HL-60 (cell line): ENCODE measurements at regions not wholly inside any gene's neighbourhood (a gene's known extent, or its start where the extent isn't known, plus 50 kb on each side); places are given as distances from the start of the nearest gene placed in this dataset.
"Not testable (repeated sequence)": the region's sequence is repeated elsewhere in the genome, so short reads cannot be mapped to it uniquely, and the experiment has no call there.

Experiments
- DNase-seq, 2 experiments: peaks; one replicate each; pipeline ENCODE4 v3.0.0-alpha.2; 2010 to 2020; ENCODE audit warnings: low read depth in 1 of 2, low spot score in 1 of 2
- H3K27ac ChIP-seq: fragments of 250-450 bp; sonication (Bioruptor Pico); replicated peaks from 2 replicates; pipeline ENCODE4 v1.5.1; 2020; ENCODE audit warnings: mild to moderate bottlenecking, moderate library complexity
- H3K27me3 ChIP-seq: fragments of 250-450 bp; sonication (Bioruptor Pico); 2 replicates; pipeline ENCODE4 v1.5.1; 2021; ENCODE audit warnings: mild to moderate bottlenecking, moderate library complexity; ENCODE audit not compliant: insufficient read depth, poor library complexity, severe bottlenecking
- H3K4me3 ChIP-seq: replicated peaks from 2 replicates; pipeline ENCODE4 v1.5.1; 2011; ENCODE audit warnings: mild to moderate bottlenecking, control low read depth, low read length; ENCODE audit not compliant: insufficient read depth
- CTCF ChIP-seq: IDR thresholded peaks from one replicate; pipeline ENCODE4 v1.5.1; 2011; ENCODE audit warnings: low read length, control low read depth, inconsistent platforms; ENCODE audit not compliant: insufficient read depth
- POLR2AphosphoS5 ChIP-seq: IDR thresholded peaks from 2 replicates; pipeline ENCODE4 v1.6.1; 2012; ENCODE audit warnings: low read depth
- REST ChIP-seq: IDR thresholded peaks from 2 replicates; pipeline ENCODE4 v1.6.1; 2012; ENCODE audit warnings: low read depth; ENCODE audit not compliant: insufficient replicate concordance

- no peaks in the 10 kb centered on the region for H3K27me3 ChIP-seq
- H3K27ac ChIP-seq = no peak overlapping the region
- no peak overlapping the region for H3K4me3 ChIP-seq
- TF ChIP-seq CTCF = no peak
- no peak for TF ChIP-seq POLR2AphosphoS5
- TF ChIP-seq REST = no peak
- DNase-seq = no peak
Observed at GRCh38 chr17:62300697-62301096, 79.7 kb upstream of the EFCAB3 start.

- H3K27me3 ChIP-seq, DNase-seq, H3K4me3 ChIP-seq, H3K27ac ChIP-seq: not testable (repeated sequence)
Observed at GRCh38 chr17:62275290-62275689, 105.1 kb upstream of the EFCAB3 start.

DNA sequence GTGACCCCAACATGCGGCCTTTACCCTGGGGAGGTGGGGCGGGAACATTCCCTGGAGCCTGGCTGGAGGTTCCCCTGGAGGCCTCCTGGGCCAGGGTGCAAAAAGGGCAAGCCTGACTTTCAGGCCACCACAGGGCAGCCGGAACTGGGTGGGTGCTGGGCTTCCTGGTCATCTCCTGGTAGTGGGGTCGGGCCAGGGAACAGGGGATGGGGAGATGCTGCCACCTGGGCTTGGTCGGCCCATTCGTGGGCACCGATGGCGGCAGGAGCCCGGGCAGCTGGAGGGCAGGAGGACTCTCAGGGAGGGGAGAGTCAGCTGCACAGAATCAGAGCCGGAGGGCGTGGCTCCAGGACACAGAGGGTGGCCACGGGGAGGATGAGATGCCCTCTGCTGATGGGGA, 112.0 kb upstream of the EFCAB3 start:
- H3K4me3 ChIP-seq, H3K27me3 ChIP-seq, H3K27ac ChIP-seq, DNase-seq: not testable (repeated sequence)

DNA sequence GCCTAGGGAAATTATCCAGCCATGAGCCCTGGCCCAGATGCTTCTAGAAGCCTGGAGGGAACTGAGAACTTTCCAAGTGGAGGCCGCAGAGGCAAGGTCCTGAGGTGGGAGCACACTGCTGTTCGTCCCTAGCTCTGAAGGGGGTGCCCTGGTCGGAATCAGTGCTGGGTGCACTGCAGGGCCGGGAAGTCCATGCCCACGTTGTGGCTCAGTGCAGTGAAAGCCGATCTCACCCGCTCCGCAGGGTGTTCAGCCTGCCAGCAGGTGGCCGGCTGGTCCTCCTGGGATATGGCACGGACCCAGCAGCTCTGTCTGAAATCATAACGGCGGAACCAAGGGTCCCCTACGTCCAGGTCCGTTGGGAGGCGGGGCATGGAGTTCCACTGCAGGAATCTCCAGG, 115.4 kb upstream of the EFCAB3 start:
- DNase-seq, H3K27ac ChIP-seq, H3K4me3 ChIP-seq, H3K27me3 ChIP-seq: not testable (repeated sequence)

DNA sequence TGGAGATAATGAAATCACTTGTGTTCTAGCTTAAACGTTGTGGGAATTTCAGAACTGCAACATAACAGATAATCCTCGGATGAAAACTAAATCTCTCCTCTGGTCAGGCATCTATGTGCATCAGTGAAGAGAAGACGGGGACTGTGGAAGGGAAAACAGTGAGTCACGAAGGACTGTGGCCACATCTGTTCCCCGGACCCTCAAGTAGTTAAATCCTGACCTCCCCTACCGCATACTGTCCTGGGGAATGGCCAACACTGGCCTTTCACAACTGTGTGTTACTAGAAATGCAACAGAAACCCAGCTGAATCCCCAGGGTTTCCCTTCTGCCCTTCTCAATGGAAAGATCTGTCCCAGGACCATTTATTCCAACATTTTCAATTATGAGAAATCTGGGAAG, 124.6 kb upstream of the EFCAB3 start:
- not testable (repeated sequence) for H3K4me3 ChIP-seq, DNase-seq, H3K27ac ChIP-seq, H3K27me3 ChIP-seq

DNA sequence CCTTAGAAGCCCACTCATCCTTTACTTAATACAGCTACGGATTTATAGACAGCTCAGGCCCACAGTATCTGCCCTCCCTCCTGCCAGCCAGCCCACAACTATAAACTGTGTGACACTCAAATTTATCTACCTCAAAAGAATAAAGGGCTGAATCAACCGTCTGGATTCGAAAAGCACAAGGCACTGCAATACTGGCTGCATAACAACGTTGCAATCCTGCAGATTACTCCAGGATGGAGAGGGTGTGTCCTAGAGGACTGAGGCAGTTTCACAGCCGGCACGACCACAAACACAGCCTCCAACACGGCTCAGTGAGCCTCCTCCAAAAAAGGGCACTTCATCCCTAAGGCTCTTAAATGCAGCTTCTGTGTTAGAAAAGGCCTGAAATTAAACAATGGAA, 138.3 kb upstream of the EFCAB3 start:
- DNase-seq, H3K27ac ChIP-seq, H3K4me3 ChIP-seq, H3K27me3 ChIP-seq: not testable (repeated sequence)

DNA sequence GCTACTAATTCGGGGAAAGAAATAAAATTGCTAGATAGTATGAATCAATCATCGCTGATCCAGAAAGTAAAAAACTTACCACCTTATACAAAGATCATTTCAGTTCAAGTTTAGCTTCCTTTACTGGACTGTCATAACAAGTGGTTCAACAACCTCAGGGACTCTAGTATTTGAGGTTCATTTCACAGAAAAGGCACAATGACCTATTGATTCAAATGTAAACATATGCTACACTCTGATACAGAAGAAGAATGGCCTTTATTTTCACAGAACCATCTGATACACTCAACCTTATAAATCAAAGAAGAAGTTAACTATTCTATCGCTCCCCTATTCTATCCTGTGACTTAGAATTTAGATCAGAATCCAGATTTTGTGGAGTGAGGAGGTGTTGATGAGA, 140.8 kb upstream of the EFCAB3 start:
- H3K27ac ChIP-seq, DNase-seq, H3K4me3 ChIP-seq, H3K27me3 ChIP-seq: not testable (repeated sequence)

DNA sequence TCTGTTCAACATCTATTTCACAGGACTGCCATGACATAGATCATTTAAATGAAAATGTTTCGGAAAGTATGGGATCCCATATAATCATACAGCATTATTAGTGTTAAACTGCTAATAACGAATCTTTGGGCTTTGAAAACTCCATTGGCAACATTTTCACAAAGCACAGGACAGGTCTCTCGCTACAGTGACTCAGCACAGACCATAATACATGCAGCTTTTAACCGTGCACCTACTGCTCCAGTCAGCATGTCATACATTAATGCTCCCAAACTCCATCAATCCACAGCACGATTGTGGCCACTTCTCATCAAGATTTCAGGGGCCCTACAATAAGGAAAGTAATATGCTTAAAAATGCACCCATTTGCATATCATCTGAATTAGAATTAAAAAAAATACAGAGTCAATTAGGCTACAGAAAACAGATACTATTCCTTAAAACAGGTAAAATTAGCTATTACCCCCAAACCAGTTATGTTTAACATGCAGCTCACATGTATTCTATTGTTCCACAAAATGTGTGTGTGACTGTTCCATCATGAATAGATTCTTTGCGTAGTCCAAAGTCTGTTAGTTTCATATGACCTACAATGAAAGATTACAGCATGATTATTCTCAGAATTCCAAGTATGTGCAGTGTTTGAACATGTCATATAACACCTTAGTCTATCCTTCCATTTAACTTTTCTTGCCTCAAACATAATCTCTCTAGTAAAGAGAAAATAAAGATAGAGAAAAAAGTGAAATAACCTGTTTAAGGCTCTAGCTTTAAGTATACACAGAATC, 141.6 kb upstream of the EFCAB3 start:
- H3K27ac ChIP-seq, DNase-seq: not testable (repeated sequence)

DNA sequence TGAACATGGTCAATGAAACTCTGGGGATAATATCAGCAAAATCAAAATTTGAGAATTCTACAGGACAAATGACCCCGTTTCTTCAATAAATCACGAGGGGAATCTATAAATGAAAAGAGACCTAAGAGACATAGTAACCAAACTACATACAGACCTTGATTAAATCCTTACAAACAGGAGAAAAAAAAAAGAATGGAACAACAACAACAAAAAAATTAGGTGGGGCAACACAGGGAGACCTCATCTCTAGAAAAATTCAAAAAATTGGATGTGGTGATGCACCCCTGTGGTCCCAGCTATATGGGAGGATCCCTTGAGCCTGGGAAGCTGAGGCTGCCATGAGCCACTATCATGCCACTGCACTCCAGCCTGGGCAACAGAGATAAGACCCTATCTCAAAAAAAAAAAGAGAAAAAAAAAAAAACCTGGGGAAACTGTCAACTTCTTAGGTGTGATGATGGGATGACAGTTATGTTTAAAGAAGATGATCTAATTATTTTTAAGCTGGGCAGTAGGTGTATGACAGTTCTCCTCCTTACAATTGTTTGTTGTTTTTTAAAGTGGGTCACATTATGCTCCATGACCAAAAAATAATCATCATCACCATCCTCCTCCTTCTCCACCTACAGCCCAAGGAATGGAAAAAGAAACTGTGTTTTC, 146.4 kb upstream of the EFCAB3 start:
- not testable (repeated sequence) for H3K27me3 ChIP-seq, H3K4me3 ChIP-seq, DNase-seq, H3K27ac ChIP-seq

More for the DNA sequence above, 141.6 kb upstream of the EFCAB3 start:
- H3K4me3 ChIP-seq, H3K27me3 ChIP-seq: not testable (repeated sequence)

- DNase-seq, H3K4me3 ChIP-seq, H3K27me3 ChIP-seq, H3K27ac ChIP-seq: not testable (repeated sequence)
Observed at GRCh38 chr17:62231293-62231692, 149.1 kb upstream of the EFCAB3 start.

DNA sequence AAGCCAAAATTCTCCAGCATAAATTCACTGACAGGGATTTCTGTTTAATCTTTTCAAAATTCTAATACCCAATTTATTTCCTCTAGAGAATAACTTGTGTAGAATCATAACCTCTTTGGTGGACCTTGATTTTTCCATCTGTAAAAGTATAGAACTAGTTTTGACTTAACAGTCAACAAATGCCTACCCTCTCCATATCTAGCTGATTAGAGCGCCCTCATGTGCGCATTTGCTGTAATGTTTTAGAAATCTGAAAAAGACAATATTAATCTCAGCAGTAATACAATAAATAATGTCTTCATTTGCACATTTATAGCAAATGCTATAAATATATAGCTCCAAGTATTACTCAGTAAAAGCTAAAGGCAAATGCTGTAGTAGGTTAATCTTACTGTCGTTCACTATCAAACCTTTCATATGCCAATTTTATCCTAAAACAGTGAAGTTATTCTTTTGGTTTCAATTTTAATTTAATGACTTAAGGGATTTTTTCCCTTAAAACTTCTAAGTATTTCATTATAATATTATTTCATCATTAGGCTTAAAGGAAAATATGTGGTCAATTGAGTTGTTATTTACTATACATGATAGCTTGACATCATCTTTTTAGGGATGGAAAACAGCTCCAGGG, 153.6 kb upstream of the EFCAB3 start:
- H3K4me3 ChIP-seq, H3K27ac ChIP-seq, DNase-seq, H3K27me3 ChIP-seq: not testable (repeated sequence)

DNA sequence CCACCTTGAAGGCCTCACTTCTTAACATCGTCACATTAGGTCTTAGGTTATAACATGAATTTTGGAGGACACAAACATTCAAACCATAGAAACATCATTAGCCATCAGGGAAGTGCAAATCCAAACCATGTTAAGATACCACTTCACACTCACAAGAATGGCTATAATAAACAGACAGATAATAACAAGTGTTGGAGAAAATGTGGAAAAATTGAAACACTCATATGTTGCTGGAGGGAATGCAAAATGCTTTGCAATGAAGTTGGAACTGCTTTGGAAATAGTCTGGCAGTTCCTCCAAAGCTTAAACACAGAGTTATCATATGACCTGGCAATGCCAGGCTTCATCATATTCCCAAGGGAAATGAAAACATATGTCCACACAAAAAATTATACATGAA, 156.8 kb upstream of the EFCAB3 start:
- DNase-seq, H3K4me3 ChIP-seq, H3K27ac ChIP-seq, H3K27me3 ChIP-seq: not testable (repeated sequence)
